ENCODE measurements at regions not wholly inside any gene's neighbourhood (a gene's known extent, or its start where the extent isn't known, plus 50 kb on each side); places are given as distances from the start of the nearest gene placed in this dataset.

DNA sequence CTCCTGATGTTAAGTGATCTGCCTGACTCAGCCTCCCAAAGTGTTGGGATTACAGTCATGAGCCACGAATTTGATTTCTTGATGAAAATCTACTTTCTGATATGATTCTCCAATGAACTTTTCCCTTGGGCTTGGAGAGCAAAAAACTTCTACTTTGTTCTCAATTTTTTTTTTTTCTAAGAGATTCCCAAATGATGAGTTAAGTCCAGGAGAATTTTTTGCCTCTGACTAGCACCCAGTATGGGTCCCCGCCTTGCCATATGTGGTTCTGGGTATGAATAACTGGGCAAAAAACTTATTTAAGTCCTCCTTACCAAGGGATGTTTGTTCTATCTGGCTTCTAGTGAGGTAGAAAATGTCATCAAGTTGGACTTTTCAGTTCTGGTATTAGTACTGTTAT, 147.9 kb upstream of the LYZL1 start:
- DNase-seq, result no peak
- intact Hi-C loops (cut with DNase I), result no loop called here

DNA sequence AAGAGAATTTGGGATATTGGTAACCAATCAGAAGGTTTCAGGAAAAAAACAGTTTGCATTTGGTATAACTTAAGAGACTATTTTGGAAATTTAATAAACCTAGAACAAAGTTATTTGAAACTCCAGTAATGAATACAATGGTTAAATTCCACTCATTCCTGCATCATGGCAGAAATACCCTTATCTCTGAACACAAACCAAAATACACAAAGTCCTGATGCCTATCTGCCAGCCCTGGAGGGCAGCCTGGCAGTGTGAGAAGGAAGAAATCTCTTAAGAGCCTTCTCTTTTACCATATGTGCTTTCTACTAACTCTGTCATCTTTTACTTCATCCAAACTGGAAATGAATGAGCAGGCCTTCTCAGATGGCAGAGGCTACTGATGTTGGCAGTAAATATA, 147.1 kb upstream of the LYZL1 start:
- DNase-seq, result no peak
- intact Hi-C loops (cut with DNase I), result no loop called here

DNA sequence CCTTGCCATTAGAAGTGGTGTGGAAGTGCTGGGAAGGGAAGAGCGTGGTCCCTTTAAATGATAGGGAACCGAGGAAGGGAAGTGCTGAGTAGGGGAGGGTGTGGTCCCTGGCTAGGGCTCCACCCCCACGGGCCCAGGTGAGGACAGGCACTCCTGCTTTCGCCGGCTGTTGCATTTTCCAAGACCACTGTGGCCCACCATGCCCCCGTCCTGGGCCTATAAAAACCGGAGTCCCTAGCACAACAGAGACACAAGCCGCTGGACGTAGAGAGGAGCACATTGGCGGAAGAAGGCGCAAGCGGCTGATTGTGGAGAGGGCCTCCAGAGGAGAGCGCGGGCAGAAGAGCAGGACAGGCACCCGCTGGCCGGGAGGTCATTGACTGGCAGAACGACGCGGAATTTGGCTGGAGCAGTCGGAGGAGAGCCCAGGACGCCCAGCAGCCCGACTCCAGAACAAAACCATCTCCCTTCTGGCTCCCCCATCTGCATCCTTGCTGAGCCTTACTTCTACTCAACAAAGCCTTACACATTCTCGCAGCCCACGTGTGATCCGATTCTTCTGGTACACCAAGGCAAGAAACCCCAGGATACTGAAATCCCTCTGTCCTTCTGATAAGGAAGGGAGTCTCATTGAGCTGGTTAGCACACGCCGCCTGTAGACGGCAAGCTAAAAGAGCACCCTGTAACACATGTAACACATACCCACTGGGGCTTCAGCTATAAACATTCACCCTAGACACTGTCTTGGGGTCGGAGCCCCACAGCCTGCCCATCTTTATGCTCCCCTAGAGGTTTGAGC, 146.2 kb upstream of the LYZL1 start:
- DNase-seq, result no peak
- intact Hi-C loops (cut with DNase I), result no loop called here

DNA sequence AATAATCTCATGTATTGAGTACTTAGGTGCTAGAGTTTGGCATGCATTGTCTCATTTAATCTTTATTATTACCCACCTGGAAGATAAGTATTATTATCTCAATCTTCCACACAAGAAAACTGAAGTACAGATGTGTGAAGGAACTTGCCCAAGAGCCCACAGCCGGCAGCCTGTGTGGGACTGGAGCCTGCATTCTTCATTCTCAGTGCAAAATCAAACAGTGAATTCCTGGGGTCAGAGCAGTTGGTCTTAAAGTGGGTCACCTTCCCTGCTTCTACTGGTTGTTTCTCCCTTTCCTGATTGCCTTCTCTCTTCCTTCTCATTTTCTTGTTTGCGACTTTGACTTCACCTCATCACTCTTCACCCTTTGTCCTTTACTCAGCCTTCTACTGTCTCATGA, 144.7 kb upstream of the LYZL1 start:
- intact Hi-C loops (cut with DNase I), result no loop called here
- no peak for DNase-seq

DNA sequence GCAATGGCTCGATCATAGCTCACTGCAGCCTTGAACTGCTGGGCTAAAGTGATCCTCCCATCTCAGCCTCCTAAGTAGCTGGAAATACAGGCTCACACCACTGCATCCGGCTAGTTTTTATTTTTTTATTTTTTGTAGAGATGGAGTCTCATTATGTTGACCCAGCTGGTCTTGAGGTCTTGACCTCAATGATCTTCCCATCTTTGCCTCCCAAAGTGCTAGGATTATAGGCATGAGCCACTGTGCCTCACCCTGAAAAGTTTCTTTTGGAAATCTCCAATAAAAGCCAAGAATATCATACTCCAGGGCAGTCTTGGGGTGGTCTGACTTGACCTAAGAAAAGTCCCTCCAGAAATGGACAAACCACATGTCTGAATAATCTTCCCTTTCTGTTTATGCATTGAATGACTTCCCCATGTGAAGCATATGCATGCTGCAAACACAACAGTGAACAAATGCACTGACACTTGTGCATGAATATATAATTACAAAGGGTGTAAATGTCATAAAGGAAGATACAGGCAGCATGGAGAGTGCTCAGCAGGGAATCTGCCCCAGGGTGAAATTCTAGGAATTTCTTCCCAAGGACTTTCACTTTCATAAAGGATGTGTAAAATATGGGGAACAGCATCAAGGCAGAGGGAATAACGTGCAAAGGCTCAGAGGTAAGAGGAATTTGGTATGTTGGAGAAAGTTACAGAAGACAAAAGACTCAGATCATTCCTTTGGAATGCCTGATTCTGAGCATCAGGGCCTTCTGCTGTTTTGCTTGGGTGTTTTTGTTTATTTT, 142.4 kb upstream of the LYZL1 start:
- intact Hi-C loops (cut with DNase I), result no loop called here
- no peak for DNase-seq

DNA sequence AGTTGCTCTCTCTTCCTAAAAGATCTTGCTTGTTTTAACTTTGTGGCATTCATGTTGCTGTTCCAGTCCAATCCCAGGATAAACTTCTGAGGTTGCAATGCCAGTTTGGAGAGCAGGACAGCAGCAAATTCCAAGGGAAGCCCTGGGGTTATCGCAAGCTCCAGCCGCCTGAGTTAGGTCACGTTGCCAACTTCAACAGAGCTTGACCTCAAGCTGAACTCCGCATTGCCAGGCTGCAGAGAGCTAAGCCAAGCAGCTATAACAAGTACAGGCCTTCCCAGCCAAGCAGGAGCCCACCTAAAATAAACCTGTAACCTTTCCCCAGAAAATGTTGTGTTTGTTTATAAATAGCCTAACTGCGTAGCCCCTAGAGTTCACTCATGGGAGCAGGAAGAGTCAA, 138.9 kb upstream of the LYZL1 start:
- no peak for DNase-seq
- intact Hi-C loops (cut with DNase I), result no loop called here

DNA sequence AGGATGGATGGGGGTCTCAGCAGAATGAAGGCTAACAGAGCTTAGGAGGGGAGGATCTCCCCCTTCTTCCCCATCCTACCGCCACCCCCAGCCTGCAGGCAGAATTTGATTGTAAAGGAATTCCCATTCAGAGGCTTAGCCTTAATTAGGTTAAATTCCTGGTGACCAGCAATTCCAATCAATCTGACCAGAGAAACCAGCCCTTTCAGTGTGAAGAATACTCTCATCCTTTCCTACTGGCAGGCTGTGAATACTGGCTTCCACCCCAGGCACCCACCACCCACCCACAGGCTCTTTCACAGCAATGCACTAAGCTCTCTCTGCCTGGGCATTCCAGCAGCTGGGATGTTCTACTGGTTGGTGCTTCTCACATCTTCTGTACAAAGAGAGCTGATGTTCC, 137.9 kb upstream of the LYZL1 start:
- no peak for DNase-seq
- intact Hi-C loops (cut with DNase I), result no loop called here

DNA sequence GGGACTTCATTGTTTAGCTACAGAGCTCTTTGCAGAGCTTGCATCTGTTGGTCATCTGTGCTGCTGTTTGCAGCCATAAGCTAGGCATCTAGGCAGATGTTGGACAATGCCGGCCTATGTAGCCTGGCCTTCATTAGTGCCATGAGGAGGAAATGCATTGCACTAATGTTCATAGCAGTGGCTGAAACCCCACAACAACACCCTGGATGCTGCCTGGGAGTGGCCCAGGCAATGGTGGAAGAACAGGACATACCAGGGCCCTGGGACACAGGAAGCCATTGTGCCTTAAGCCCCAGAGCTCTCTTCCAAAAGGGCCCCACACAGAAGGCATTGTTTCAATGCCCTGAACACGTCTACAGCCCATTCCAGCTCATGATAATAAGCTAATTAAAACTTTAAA, 131.5 kb upstream of the LYZL1 start:
- peak in 40 of 42 donors; percentile 12 to 75 (median 50) for DNase-seq
- intact Hi-C loops (cut with DNase I), result no loop called here

DNA sequence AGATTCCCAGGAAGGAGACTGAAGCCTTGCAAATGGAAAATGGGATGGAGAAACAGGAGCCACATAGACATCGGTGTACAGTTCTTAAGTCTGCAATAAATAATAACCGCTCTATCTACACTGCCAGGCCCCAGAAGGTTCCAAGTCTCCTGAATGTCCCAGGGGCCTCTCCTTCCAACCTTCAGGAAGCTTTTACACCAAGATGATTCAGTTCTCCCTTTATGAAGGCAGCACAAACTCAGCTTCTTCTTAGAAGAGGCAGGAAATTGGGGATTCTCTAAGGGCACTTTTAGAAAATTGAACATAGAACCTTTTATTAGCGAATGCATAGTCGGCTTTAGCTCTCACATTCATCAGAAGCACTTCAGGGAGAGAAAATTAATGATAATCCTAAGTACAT, 130.8 kb upstream of the LYZL1 start:
- intact Hi-C loops (cut with DNase I), result no loop called here
- no peak for DNase-seq

DNA sequence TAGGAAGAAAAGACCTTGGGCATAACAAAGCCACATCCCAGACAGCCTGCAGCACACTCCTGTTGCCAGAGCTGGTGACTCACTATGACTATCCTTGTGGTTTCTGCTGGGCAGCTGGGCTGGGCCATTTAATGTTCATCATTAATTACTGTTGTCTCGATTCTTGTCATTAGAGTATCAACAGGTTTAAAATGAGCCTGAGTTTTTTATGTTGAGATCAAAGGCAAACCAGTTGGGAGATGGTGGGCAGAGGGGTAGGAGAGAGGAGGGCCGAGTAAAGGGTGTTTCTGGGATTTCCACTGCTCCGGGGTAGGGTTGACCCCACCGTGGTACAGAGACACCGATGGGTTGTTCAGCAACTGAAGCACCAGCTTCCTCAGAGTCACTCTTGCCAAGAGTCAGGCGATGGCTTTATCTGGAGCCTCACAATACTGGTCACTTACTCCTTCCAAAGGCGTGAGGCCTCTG, 128.7 kb upstream of the LYZL1 start:
- no peak for DNase-seq
- intact Hi-C loops (cut with DNase I), result no loop called here

DNA sequence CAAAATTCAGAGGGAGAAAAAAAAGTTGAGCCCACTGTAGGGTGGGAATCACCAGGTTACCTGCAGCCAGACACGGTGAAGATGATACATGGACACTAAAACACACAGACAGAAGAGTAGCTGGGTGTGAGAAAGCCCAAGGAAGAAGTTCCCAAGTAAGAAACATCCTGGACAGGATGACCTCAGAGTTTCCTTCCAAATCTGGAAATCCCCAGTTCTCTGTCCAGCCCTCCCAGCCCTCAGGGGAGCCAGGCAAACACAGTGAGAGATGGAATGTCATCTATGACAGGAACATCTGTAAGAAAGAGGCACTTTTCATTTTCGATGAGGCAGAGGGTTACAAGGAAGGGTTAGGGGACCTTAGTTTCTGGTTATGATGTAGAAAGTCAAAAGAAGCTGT, 125.1 kb upstream of the LYZL1 start:
- no peak for DNase-seq
- intact Hi-C loops (cut with DNase I), result no loop called here

DNA sequence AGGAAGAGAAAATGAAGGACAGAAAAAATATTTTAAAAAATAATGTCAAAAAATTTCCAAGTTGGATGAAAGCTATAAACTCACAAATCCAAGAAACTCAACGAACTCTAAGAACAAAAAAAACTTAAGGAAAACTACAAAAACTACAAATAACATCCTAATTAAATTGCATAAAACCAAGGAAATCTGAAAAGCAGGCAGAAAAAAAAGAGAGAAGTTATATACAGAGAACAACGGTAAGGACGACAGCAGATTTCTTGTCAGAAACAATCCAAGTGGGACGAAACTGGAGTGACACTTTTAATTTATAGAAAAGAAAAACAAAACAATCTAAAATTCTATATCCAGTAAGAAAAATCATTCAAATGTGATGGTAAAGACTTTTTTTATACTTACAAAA, 122.2 kb upstream of the LYZL1 start:
- intact Hi-C loops (cut with DNase I), result no loop called here

DNA sequence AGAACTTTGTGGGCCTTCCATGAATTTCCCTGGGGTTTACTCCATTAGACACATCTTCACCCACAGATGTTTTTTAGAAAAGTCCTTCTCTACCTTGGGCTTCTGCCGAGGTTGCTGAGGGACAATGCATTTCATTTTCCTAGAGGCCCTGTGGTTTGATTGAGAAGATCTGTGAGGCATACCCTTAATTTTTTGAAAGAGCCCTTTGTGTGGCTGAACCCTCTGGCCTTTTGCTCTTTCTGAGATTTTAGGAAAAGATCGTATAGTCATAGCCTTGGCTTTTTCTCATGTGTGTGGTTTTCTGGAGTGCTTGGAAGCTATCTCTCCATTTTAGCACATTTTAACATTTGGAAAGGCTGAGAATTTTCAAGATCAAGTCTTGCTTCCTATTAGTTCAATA, 119.8 kb upstream of the LYZL1 start:
- intact Hi-C loops (cut with DNase I), result no loop called here

More for the DNA sequence above, 122.2 kb upstream of the LYZL1 start:
- DNase-seq, result no peak

DNA sequence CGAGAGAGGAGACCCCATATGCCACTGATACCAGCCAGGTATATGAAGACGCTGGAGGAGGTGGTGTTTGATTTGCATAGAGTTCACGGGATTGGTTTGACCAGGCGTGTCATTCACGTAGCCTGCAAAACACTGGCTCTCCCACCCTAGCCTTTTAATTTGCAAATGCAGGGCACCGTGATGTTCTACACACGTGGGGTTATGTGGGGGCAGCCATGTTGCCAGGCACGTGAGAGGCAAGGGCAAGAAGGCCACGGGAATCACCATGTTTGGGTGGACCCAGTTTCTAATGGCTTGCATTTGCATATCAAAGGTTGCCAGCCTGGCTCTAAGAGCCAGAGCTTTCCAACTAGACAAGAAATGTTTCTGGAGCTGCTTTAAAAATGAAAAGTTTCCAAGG, 117.2 kb upstream of the LYZL1 start:
- intact Hi-C loops (cut with DNase I), result no loop called here
- no peak for DNase-seq

More for the DNA sequence above, 119.8 kb upstream of the LYZL1 start:
- DNase-seq, result no peak

DNA sequence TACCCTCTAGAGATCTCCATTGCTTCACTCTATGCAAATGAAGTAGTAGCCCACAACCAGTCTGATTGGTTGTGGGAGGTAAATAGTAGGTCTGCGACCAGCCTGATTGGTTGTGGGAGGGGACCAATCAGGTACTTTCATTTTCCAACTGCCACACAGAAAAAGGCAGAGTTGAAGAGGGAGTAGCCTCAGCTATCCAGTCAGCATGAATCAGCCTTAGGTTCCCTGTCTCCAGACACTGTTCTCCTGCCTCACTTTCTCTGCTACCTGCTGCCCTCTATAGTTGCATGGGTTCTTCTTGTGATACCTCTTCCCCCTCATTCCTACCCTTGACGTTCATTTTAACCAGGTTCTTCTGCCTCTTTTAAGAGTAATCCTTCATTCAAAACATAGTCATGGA, 114.5 kb upstream of the LYZL1 start:
- intact Hi-C loops (cut with DNase I), result no loop called here
- DNase-seq, result no peak

DNA sequence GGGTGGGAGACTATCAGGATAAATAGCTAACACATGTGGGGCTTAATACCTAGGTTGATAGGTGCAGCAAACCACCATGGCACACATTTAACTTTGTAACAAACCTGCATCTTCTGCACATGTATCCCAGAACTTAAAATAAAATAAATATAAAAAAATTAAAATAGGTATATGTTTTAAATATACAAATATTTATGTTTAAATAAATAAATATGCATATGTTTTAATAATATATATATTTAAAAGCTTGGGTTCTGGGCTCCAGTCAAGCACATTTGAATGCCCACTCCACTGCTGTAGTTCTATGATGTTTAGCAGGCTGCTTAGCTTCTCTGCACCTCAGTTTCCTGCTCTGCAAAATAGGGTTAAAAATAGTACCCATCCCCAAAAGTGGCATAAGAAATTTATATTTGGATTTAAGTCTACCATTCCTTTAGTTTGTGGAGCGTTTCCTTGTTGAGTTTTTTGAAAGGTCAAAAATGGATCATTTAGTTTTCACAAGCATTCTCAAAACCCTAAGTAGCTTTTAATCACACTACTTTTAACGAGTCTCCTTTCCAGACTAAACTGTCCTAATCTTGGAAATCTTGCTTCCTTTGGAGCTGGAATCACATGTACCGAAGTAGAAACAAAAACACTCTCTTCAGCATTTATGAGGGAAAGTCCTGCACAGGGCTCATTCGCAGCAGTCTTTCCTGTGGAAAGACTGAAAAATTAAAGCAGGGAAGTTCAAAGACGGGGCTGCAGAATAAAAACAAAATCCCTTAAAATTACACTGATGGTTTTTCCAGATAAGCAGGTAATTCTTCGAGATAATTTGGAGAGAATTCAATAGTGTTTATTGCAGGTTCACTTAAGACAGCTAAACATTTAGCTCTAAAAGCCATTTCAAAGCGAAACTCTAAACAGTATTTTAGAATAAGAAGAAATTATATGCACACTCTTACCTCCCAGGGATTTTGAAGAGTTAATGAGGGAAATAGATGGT, 111.7 kb upstream of the LYZL1 start:
- DNase-seq, result no peak
- intact Hi-C loops (cut with DNase I), result no loop called here

DNA sequence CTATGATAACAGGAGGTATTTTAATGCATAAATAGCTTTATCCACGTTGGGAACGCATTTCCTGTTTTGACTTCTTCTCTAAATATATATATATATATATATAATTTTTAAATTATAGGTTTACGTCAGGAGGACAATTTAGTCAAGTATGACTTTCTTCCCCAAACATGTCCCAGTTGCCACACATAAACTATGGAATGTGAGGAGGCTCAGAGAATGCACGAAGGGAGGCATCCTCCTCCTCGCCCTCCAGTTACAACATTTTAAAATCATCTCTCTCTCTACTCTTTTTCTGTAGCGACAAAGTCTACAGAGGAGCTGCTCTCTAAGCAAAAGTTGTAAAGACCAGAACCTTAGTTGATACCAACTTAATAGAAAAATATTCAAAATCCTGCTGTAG, 106.9 kb upstream of the LYZL1 start:
- intact Hi-C loops (cut with DNase I), result no loop called here
- no peak for DNase-seq

DNA sequence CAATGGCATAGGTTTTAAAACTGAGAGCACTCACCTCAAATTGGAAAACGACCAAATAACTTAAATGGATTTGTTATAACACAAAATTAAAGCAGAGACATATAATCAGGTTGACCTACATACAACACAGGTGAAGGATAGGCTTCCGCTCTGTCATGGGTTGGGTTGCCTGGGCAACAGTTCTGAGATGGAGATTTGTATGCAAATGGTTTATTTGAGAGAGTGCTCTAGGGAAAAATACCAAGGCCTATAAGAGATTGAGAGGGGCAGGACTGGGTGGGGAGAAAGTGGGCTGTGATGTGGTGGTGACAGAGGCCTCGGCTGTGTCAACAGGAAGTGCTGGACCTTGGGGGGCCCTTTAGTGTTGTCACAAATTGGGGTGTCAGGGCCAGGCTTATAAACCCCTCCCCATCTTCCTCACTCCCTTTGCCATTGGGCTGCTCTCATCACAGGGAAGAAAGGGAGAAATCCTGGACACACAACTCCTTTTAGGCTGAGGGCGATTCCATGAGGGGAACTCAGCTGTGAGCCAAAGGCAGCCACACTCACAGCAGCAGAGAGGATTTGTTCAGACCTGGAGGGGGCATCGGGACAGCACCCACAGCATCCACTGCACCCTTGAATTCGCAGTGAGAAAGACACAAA, 105.4 kb upstream of the LYZL1 start:
- DNase-seq, result peak in 17 of 42 donors; percentile 3 to 46 (median 21)
- intact Hi-C loops (cut with DNase I), result no loop called here
